CD4-positive, alpha-beta T cell treated with Interleukin-15 for 4 hours (primary cell): ENCODE measurements at regions not wholly inside any gene's neighbourhood (a gene's known extent, or its start where the extent isn't known, plus 50 kb on each side); places are given as distances from the start of the nearest gene placed in this dataset.
"Not testable (repeated sequence)": the region's sequence is repeated elsewhere in the genome, so short reads cannot be mapped to it uniquely, and the experiment has no call there.

Source experiments
- DNase-seq: peaks from one replicate; pipeline ENCODE4 v3.0.0-alpha.2; 2020; ENCODE audit warnings: low spot score

DNA sequence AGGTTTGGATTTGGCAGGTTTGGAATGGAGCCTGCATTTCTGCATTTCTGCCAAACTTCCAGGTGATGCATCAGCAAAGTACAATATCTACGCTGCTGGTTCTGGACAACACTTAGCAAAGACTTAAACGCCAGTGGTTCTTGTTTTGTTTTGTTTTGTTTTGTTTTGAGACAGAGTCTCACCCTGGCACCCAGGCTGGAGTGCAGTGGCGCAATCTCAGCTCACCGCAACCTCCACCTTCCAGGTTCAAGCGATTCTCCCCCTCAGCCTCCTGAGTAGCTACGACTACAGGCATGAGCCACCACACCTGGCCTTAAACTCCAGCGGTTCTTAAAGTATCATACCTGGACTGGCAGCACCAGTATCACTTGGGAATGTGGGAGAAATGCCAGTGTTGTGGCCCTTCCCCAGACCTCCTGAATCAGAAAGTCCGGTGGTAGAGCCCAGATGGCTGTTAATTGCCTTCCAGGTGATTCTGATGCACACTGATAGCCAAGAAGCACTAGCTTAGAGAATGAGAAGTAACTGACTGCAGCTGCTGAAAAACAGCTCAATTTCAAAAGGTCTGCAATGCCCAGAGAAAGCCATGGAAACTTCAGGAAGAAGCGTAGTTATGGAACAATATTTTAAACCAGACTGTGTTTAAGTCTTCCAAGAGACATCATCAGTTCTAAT is 114.8 kb upstream of the FOXN3 start:
- DNase-seq, result no peak

DNA sequence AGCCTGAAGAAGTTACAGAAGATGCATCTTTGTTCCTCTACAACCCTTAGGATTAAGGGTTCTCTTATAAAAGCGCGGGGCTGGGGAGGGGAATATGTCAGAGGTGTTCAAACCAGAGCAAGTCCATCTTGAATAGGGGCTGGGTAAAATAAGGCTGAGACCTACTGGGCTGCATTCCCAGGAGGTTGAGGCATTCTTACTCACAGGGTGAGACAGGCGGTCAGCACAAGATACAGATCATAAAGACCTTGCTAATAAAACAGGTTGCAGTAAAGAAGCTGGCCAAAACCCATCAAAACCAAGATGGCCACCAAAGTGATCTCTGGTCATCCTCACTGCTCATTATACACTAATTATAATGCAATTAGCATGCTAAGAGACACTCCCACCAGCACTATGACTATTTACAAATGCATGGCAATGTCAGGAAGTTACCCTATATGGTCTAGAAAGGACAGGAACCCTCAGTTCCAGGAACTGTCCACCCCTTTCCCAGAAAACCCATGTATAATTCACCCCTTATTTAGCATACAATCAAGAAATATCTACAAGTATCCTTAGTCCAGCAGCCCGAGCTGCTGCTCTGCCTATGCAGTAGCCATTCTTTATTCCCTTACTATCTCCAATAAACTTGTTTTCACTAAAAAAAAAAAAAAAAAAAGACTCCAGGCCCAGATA is 108.1 kb upstream of the FOXN3 start:
- peak; percentile 17 for DNase-seq

DNA sequence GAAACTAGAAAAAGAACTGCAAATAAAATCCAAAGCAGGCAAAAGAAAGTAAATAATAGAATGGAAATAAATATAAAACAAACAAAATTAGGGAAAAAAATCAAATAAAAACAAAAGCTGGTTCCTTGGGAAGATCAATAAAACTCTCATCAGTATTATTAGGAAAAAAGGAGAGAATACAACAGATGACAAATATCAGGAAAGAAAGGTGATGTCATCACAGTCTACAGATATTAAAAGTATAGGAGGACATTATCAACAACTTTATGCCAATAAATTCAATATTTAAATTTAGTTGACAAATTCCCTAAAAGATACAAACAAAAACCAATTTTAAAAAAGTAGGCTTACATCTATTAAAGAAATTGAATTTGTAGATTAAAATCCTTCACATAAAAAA is 107.4 kb upstream of the FOXN3 start:
- DNase-seq, result no peak

DNA sequence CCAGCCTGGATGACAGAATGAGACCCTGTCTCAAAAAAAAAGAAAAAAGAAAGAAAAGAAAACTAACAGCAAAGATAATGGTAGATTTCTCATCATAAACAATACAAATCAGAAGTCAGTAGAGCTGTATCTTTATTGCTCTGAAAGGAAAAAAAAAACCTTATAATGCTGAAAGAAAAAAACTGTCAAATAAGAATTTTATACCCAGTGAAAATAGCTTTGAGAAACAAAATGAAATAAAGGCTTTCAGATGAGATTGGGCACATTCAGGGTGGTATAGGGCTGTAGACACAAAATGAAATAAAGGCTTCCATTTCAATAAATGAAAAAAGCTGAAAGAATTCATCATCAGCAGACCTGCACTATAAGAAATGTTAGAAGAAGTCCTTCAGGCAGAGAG is 105.0 kb upstream of the FOXN3 start:
- DNase-seq, result no peak

DNA sequence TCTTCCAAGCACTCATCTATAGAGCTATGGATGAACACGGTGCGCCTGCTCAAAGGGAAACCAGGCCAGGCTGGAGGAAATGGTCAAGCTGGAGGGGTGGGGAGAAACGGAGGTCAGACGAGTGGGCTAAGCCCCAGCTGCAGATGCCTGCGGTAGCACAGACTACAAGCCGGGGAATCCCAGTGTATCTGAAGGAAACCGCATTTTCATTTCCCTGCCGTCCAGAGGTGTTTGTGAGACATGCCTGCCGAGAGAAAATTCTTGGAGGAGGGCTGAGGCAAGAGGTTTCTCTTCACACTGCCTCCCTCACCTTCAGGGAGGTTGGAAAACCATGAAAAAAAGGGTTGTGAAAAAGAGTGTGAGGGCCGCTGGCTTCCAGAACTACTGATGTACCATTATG is 102.0 kb upstream of the FOXN3 start:
- DNase-seq, result no peak

DNA sequence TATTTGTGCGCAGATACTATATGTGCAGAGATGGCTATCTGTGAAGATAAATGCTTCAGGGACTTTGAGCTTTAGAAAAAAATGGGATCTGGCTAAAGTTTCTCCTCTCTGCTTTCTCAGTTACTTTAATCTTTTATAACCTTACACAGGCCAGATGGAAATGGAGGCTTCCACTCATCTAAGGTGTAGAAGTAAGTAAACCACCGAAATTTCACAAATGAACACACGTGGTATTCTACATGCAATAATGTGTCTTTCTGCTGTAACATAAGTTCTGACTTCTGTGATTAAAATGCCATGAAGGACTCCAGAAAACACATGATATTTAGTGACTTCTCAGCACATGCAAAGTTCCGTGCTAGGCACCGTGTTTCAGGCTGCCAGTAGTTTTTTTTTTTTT is 99.1 kb upstream of the FOXN3 start:
- DNase-seq, result no peak

DNA sequence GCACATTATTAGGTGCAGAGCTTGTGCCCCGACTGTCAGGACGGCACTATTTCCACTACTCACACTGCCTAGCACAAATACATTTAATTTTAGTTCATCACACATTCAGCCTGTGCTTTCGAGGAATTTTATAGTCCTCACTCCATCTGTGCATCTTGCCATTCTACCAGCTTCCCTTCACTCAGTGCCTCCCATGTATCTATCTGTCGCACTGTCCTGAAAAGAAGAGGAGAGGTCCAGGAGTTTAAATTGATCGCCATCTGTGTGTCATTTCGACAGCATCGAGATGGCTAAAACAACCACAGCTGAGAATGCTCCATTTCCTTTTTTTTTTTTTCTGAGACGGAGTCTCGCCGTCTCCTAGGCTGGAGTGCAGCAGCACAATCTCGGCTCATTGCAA is 97.6 kb upstream of the FOXN3 start:
- no peak for DNase-seq

DNA sequence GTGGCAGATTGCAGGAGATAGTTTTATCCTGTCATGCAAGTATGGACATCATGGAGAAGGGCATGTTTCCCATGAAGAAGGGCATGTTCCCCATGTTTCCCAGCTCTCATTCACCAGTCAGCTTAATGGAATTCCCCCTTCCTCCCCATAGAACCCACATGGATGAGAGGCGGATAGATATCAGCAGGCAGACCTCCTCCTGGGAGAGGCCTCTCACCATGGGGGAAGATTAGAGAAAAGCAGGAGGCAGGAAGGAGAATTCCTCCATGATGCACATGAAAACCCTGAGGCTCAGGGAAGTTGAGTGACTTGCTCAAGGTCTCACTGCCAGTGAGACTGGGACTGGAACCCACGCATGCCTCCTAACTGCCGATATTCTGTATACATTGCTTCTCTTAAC is 92.9 kb upstream of the FOXN3 start:
- DNase-seq, result no peak

DNA sequence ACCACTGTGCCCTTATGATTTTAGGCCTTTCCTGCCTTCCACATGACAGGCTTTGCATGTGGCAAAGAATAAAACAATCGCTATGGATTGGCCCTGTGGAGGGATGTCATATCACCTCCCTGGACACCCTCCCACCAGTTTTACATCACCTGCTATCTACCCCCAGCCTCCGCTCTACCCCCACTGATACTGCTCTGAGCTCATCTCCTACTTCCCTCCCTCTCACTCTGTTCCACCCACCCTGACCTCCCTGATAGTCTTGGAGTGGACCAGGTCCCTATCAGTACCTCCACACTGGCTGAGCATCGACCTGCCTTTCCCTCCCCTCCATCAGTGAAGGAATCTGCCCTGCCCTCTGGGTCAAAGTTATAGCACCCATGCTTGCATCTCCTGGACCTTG is 91.8 kb upstream of the FOXN3 start:
- DNase-seq, result no peak

DNA sequence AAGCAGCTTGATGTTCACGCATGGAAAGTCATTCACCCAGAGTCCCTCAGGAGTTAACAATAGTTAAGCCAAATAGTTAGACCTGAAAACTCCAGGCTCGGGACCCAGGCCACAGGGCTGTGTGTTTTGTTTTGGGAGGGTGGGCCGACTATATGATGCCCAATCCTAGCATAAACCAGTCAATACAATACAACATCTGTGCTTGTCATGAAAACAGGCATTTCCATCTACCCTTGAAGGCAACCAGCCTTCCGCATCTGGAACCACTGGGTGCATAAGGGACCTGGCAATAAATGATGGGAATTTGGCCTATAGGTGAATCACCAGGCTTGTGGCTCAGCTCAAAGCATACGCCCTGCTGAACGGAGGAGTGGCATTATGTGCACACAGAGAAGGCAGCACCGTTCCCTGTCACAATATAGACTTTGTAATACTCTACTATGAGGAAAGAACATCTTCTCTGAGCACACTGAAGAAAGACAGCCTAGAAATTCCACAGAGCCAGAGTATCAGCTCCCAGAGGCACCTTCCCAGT is 91.0 kb upstream of the FOXN3 start:
- no peak for DNase-seq

DNA sequence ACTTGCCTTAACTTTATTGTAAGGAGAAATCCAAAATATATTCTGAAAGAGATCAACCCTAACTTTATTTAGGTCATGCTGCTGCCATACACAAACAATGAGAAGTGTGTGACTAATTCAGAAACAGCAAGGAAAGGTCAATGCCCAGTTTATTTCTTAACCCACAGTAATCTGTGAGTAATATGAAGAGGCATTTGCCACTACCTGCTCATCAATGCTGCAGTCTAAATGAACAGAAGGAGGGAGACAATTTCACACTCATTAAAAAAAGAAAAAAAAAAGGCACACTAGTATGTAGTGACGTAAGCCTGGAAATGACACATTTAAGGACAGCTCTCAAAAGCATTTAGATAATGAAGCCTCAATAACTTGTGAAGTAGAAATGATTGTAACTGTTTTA is 90.5 kb upstream of the FOXN3 start:
- DNase-seq, result peak; percentile 37

DNA sequence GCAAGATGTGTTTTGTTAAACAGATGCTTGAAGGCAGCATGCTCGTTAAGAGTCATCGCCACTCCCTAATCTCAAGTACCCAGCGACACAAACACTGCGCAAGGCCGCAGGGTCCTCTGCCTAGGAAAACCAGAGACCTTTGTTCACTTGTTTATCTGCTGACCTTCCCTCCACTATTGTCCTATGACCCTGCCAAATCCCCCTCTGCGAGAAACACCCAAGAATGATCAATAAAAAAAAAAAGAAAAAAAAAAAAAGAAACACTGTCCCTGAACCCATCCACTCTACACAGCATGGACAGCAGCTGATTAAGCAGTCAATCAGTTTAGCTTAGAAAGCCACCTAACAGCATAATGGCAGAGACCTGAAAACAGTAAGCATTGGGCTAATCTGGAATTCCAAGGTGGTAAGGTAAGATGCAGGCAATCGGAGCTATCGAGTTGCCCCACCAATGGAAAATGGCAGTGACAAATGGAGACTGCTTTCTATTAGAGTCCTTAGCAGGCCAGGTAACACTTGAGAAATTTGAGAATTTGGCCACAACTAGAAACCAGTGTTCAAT is 89.9 kb upstream of the FOXN3 start:
- DNase-seq, result not testable (repeated sequence)

DNA sequence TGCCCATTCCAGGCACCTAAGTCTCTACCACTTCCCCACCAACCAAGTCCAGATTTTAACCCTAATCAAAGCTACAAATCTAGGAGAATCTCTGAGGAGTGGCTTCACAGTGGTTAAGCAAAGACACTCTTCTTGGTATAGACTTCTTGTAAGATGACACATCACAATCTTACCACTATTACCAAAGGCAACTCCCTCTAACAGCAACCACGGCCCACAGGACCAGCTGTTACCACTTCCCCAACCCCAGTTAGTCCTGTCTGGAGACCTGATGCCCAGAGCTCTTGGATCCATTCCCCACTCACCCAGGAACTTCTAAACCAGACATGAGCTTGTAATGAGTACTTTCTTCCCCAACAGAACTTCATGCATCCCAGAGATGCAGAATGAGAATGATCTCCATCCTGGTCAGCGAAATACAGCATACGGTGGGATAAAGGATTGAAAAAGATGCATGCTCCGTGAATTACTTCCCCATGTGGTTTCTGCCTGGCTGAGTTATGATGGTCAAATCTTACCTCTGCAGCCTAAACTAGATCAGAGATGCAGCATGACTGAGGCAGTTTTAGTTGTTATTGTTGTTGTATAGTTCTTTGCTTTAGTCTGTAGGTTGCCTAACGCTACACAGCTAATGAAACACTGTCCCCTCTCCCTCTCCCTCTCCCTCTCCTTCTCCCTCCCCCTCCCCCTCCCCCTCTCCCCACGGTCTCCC is 87.7 kb upstream of the FOXN3 start:
- DNase-seq, result peak; percentile 20

DNA sequence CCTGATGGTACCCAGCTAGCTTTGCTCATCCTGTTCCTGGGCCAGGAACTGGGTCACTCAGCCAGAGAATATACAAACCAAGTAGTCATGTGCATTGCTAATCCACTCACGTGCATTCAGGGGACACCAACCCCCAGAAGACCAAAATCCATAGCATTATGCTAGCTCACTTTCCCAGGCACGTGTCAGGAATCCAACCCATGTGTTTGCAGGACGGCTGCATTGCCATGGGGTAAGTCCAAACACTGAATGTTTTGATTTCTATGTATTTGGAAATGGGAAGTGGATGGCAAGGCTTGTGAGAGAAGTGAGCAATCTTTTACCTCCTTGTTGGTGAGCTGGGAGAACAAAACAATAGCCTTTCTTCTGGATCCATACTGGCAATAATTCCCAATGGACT is 87.1 kb upstream of the FOXN3 start:
- DNase-seq, result no peak

DNA sequence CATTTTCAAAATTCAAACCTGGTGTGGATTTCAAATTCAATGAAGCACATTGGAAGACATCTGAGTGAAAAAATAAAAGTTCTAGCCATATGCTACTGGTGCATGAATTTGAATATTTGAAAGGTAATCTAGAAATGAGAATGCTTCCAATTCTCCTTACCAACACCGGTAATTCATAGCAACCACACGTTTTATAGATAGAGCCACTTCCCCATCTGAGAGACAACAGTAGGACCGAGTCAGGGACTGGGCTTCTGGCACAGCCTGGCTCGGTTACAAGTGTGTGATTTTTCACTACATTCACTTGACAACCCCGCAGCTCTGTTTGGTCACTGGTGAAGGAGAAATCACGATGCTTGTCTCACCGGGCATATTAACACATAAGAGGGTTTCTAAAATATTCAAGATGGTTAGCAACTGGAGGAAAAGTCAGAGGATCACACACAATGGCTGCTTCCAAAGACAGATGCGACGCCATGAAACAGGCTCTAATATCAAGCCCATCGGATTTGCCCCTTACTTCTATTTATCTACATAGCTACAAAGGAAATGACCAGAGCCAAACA is 86.5 kb upstream of the FOXN3 start:
- no peak for DNase-seq

DNA sequence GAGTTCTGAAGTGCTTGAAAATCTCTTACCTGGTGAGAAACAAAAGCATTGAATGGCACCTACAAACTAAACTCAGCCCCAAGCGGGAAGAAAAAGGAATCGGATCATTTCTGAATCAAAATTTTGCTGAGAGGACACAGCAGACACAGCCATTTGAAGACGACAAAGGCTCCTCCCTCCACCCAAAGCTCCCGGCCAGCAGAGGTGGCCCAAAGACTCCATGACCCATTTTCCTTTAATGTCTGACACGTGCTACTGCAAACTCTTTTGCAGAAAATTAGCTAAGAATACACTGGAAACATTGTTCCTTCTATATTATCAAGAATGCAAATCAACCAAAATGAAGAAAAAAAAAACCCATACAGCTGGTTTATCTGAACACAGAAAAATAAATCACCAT is 85.9 kb upstream of the FOXN3 start:
- DNase-seq, result no peak

DNA sequence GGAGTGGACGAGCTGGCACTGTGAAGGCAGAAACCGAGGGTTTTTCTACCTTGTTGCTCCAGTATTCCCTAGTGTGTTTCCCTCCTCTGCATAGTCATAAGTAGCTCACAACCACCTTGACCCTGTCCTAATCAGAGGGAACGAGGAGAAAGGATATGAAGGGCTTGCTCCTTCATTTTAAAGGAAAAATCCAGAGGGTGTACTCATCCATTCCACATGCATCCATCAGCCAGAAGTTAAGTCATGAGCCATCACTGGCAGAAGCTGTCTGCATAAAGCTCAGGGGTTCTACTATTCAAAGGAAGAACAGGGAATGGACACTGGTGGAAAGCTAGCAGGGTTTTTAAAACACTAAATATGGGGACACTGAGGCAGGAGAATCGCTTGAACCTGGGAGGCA is 84.3 kb upstream of the FOXN3 start:
- DNase-seq, result no peak

DNA sequence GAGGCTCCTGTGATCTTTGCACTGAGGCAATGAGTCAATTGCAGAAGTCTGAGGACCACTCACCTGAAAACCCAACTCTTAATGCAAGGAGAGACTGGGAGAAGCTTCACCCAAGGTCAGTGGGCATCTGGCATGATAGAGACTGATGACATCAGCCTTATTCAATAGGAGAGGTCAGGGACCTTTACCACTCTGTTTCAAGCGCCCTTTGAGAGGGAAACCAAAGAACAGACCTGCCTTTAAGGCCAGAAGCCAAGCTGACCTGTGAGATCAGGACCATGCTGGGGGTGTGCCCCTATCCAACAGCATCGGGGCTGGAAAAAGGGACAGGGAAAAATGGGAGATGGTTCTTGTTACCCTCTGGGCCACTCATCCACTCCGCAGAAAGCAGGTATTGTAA is 83.3 kb upstream of the FOXN3 start:
- no peak for DNase-seq

DNA sequence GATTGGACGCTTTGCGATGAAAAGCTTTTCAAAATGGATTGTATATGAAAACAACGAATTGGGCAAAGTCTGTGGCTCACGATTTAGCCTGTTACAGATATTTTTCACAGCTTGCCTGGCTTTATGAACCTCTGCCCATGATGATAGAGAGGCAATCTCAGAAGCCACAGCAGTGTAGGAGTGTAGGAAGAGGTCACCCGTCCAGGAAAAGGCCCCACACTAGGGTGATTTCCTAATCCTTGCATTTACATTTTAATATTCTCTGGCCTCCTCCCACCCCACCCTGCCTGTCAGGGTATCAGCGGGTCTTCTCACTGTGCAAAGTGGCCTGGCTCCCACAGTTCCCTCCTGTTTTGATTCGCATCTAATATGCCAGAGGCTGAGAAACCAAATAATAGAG is 81.8 kb upstream of the FOXN3 start:
- DNase-seq, result no peak

DNA sequence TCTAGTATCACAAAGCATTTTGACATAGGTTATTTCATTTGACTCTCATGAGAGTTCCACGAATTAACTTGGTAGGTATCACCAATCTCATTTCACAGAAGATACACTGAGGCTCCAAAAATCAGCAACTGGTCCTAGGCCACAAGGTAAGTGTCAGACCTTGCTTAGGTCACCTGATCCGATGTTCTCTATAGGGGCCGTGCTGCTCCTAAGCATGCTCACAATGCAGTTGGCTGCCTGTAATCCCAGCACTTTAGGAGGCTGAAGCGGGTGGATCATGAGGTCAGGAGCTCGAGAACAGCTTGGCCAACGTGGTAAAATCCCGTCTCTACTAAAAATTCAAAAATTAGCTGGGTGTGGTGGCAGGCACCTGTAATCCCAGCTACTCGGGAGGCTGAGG is 78.7 kb upstream of the FOXN3 start:
- no peak for DNase-seq

DNA sequence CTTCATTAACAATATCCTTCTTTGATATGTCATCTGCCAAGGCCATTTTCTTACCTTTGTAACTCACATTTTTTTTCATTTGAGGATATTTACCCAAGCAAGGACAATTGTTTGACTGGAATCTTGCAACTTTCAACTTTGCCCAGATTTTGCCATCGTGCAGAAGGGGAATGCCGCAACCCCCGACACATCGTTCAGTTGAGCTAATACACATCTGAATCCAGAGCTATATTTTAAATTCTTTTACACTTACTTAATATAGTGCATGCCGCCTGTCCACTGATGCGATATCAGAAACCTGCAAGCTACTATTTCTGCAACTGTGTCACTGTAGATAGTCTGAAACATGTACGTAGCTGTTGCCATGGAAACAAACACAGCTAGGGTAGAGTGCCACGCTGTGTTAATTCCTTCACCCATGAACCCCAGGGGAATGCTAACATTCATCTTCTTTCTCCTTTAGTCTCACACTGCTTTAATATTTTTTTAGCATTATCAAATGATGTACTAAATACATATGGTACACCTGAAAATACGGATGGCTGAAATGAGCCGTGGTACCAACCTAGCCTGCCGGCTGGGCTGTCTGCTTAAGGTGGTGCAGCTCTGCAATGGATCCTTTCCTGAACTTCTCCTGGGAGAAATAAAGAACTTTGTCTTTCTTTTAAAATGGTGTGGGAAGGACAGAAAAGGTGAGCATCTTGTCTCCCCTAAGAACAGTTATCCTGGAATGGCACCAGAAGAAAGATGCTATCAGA is 77.0 kb upstream of the FOXN3 start:
- DNase-seq, result no peak

DNA sequence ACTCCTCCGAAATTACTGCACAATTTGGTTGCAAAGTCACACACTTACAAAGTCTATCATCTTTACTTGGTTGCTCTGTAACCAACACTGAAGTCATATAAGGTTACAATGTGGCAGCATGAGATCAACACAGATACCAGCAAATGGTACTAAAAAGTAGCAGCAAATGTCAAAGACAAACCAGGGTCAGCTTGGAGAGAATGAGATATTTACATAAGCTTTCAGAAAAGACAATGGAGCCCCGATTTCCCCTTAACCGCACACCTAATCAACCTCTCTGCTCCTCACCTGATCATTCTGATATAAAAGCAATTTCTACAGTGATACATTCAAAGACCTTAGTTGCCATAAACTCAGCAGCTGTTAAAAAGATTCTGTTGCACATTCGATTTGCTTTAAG is 76.4 kb upstream of the FOXN3 start:
- no peak for DNase-seq
